Fibroblast of pulmonary artery (primary cell): ENCODE measurements at regions not wholly inside any gene's neighbourhood (a gene's known extent, or its start where the extent isn't known, plus 50 kb on each side); places are given as distances from the start of the nearest gene placed in this dataset.
"Not testable (repeated sequence)": the region's sequence is repeated elsewhere in the genome, so short reads cannot be mapped to it uniquely, and the experiment has no call there.

Experiments used
- DNase-seq: peaks from one replicate; pipeline ENCODE4 v3.0.0-alpha.2; 2010; ENCODE audit warnings: low read depth
- H3K4me3 ChIP-seq: replicated peaks from 2 replicates; pipeline ENCODE4 v1.5.1; 2011; ENCODE audit warnings: low read depth, mild to moderate bottlenecking, control low read depth, low read length, moderate library complexity
- TF ChIP-seq, protein P1 (sequence below): IDR thresholded peaks from 2 replicates; pipeline ENCODE4 v1.5.1; 2011; ENCODE audit warnings: mild to moderate bottlenecking, control low read depth, low read length, inconsistent platforms; ENCODE audit errors: missing control alignments

DNA sequence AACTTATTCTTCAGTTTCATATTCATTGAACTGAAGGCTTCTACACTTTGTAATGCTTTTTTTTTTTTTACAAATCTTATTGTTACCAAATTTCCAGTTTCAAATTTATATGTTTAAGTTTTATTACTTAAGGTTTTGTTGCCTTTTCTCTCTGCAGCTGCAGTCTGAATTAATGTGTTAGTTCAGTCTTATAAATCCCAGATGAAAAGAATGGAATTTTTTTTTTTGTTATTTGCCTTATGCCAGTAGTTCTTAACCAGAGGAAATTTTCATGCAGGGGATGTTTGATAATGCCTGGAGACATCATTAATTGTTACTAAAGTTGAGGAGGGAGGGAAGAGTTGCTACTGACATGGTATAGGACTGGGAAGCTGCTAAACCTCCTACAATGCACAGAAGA is 367.9 kb upstream of the SPRY2 start:
- TF ChIP-seq, protein P1, sequence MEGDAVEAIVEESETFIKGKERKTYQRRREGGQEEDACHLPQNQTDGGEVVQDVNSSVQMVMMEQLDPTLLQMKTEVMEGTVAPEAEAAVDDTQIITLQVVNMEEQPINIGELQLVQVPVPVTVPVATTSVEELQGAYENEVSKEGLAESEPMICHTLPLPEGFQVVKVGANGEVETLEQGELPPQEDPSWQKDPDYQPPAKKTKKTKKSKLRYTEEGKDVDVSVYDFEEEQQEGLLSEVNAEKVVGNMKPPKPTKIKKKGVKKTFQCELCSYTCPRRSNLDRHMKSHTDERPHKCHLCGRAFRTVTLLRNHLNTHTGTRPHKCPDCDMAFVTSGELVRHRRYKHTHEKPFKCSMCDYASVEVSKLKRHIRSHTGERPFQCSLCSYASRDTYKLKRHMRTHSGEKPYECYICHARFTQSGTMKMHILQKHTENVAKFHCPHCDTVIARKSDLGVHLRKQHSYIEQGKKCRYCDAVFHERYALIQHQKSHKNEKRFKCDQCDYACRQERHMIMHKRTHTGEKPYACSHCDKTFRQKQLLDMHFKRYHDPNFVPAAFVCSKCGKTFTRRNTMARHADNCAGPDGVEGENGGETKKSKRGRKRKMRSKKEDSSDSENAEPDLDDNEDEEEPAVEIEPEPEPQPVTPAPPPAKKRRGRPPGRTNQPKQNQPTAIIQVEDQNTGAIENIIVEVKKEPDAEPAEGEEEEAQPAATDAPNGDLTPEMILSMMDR: no peak
- no peak for DNase-seq
- H3K4me3 ChIP-seq: no peak overlapping the region

GRCh38 chr13:80707000-80707983 is 366.4 kb upstream of the SPRY2 start:
- DNase-seq: no peak

GRCh38 chr13:80706164-80706471 is 365.2 kb upstream of the SPRY2 start:
- DNase-seq: no peak
- H3K4me3 ChIP-seq: no peak overlapping the region
- TF ChIP-seq, protein P1: no peak

More at GRCh38 chr13:80707000-80707983, 366.4 kb upstream of the SPRY2 start:
- TF ChIP-seq, protein P1: no peak
- no peak overlapping the region for H3K4me3 ChIP-seq

DNA sequence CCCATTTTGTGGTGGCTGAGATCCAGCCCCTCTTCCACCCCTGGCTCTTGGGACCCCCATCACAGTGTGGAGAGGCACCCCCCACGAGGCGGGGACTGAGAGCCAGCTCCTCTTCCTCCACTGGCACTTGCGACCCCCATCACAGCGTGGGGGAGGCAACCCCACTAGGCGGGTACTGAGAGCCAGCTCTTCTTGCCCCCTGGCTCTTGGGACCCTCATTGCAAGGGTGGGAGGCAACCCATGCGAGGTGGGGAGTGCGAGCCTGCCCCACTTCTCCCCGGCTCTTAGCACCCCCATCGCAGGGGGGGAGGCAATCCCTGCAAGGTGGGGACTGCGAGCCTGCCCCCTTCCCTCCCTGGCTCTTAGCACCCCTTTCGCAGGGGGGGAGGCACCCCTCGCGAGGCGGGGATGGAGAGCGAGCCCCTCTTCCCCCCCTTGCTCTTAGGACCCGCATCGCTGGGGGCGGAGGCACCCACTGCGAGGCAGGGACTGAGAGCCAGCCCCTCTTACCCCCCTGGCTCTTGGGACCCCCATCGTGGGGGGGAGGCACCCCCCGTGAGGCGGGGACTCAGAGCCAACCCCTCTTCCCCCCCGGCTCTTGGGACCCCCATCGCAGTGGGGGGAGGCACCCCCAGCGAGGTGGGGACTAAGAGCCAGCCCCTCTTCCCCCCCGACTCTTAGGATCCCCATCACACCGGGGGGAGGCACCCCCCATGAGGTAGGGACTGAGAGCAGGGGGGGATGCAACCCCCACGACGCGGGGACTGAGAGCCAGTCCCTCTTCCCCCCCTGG is 364.6 kb upstream of the SPRY2 start:
- DNase-seq: no peak
- TF ChIP-seq, protein P1: no peak
- no peak overlapping the region for H3K4me3 ChIP-seq

DNA sequence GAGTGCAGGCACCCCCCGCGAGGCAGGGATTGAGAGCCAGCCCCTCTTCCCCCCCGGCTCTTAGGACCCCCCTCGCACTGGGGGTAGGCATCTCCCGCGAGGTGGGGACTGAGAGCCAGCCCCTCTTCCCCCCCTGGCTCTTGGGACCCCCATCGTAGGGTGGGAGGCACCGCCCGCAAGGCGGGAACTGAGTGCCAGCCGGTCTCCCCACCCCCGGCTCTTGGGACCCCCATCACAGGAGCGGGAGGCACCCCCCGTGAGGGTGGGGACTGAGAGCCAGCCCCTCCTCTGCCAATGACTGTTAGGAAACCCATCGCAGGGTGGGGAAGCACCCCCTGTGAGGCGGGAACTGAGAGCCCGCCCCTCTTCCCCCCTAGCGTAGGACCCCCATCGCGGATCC is 363.4 kb upstream of the SPRY2 start:
- no peak for DNase-seq
- TF ChIP-seq, protein P1: no peak
- no peak overlapping the region for H3K4me3 ChIP-seq

- TF ChIP-seq, protein P1: no peak
- peak; percentile 7 for DNase-seq
- H3K4me3 ChIP-seq: no peak overlapping the region
These were observed 354.9 kb upstream of the SPRY2 start for GRCh38 chr13:80695841-80696240.

DNA sequence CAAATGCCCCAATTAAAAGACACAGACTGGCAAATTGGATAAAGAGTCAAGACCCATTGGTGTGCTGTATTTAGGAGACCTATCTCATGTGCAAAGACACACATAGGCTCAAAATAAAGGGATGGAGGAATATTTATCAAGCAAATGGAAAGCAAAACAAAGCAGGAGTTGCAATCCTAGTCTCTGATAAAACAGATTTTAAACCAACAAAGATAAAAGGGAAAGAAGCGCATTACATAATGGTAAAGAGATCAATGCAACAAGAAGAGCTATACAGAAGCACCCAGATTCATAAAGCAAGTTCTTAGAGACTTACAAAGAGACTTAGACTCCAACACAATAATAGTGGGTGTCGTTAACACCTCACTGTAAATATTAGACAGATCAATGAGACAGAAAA is 350.9 kb upstream of the SPRY2 start:
- not testable (repeated sequence) for DNase-seq, H3K4me3 ChIP-seq
